Liver (tissue), 8 donors: ENCODE measurements at regions not wholly inside any gene's neighbourhood (a gene's known extent, or its start where the extent isn't known, plus 50 kb on each side); places are given as distances from the start of the nearest gene placed in this dataset.

Source experiments
- DNase-seq: peaks from one replicate; pipeline ENCODE4 v3.0.0-alpha.2; 2017; ENCODE audit warnings: low spot score
- H3K27ac ChIP-seq, 2 donors: one replicate each; pipeline ENCODE4 v1.7.0; 2013; ENCODE audit warnings: inconsistent platforms in 2 of 2, low read length in 2 of 2, control low read depth in 1 of 2, low read depth in 1 of 2, mild to moderate bottlenecking in 1 of 2
- H3K27me3 ChIP-seq, 4 donors: one replicate each; pipeline versions ENCODE4 v1.6.1 to v1.7.0; 2013; ENCODE audit warnings: low read length in 3 of 4, inconsistent platforms in 1 of 4, mild to moderate bottlenecking in 1 of 4, moderate library complexity in 1 of 4; ENCODE audit not compliant: control insufficient read depth in 4 of 4, insufficient read depth in 4 of 4
- H3K36me3 ChIP-seq, 4 donors: one replicate each; pipeline versions ENCODE4 v1.6.1 to v1.7.0; 2013; ENCODE audit warnings: low read length in 3 of 4, mild to moderate bottlenecking in 3 of 4, low read depth in 1 of 4, moderate library complexity in 1 of 4; ENCODE audit not compliant: control insufficient read depth in 4 of 4, insufficient read depth in 3 of 4
- H3K4me1 ChIP-seq, 4 donors: one replicate each; pipeline versions ENCODE4 v1.6.1 to v1.7.0; 2013; ENCODE audit warnings: low read length in 3 of 4, mild to moderate bottlenecking in 3 of 4, moderate library complexity in 1 of 4; ENCODE audit not compliant: control insufficient read depth in 4 of 4, insufficient read depth in 4 of 4
- H3K4me3 ChIP-seq, 3 donors: one replicate each; pipeline versions ENCODE4 v1.6.1 to v1.7.0; 2013; ENCODE audit warnings: low read length in 3 of 3, control low read depth in 1 of 3, low read depth in 1 of 3, mild to moderate bottlenecking in 1 of 3
- H3K9ac ChIP-seq, 2 donors: one replicate each; pipeline ENCODE4 v1.7.0; 2013; ENCODE audit warnings: low read length in 2 of 2, mild to moderate bottlenecking in 2 of 2, moderate library complexity in 2 of 2, control low read depth in 1 of 2, low read depth in 1 of 2
- H3K9me3 ChIP-seq, 4 donors: one replicate each; pipeline versions ENCODE4 v1.6.1 to v1.7.0; 2013; ENCODE audit warnings: low read length in 3 of 4; ENCODE audit not compliant: control insufficient read depth in 4 of 4
- ATF3 ChIP-seq: IDR thresholded peaks from 2 replicates; pipeline ENCODE4 v1.6.1; 2016; ENCODE audit warnings: antibody characterized with exemption
- FOXA1 ChIP-seq: IDR thresholded peaks from 2 replicates; pipeline ENCODE4 v1.6.1; 2016; ENCODE audit warnings: antibody characterized with exemption
- FOXA2 ChIP-seq: IDR thresholded peaks from 2 replicates; pipeline ENCODE4 v1.6.1; 2016; ENCODE audit warnings: antibody characterized with exemption
- GABPA ChIP-seq, 2 donors: IDR thresholded peaks in 1 of 2; conservative IDR thresholded peaks in 1 of 2; 2 replicates each; pipeline ENCODE4 v1.6.1; 2016; ENCODE audit warnings: antibody characterized with exemption in 2 of 2, mild to moderate bottlenecking in 1 of 2, moderate library complexity in 1 of 2
- HNF4A ChIP-seq, 2 donors: conservative IDR thresholded peaks; 2 replicates each; pipeline ENCODE4 v1.6.1; 2016; ENCODE audit warnings: antibody characterized with exemption in 2 of 2, mild to moderate bottlenecking in 2 of 2
- HNF4G ChIP-seq: IDR thresholded peaks from 2 replicates; pipeline ENCODE4 v1.6.1; 2016; ENCODE audit warnings: antibody characterized with exemption
- JUND ChIP-seq, 2 donors: IDR thresholded peaks; 2 replicates each; pipeline ENCODE4 v1.6.1; 2016; ENCODE audit warnings: antibody characterized with exemption in 2 of 2
- RAD21 ChIP-seq, 2 donors: IDR thresholded peaks; 2 replicates each; pipeline ENCODE4 v1.6.1; 2016; ENCODE audit warnings: antibody characterized with exemption in 2 of 2, mild to moderate bottlenecking in 2 of 2
- REST ChIP-seq: IDR thresholded peaks from 2 replicates; pipeline ENCODE4 v1.6.1; 2016; ENCODE audit warnings: antibody characterized with exemption, mild to moderate bottlenecking
- RXRA ChIP-seq, 2 donors: IDR thresholded peaks; 2 replicates each; pipeline ENCODE4 v1.6.1; 2017 to 2018; ENCODE audit warnings: antibody characterized with exemption in 2 of 2, mild to moderate bottlenecking in 1 of 2
- SP1 ChIP-seq: IDR thresholded peaks from 2 replicates; pipeline ENCODE4 v1.6.1; 2018; ENCODE audit warnings: antibody characterized with exemption, mild to moderate bottlenecking
- YY1 ChIP-seq: IDR thresholded peaks from 2 replicates; pipeline ENCODE4 v1.6.1; 2016; ENCODE audit warnings: antibody characterized with exemption, mild to moderate bottlenecking
- WGBS: extraction: QIAGEN DNeasy Blood & Tissue Kit; methylation state at CpG from one replicate; pipeline ENCODE4 v1.1.7; 2013; 5-methylcytosine and 5-hydroxymethylcytosine counted together
- TF ChIP-seq, protein P1 (sequence below): fragments of 150-350 bp; IDR thresholded peaks from 2 replicates; pipeline ENCODE4 v1.5.1; 2017; ENCODE audit warnings: improper control_type of control experiment, low read depth, low read length; ENCODE audit not compliant: missing input control
- TF ChIP-seq, protein P2 (sequence below): IDR thresholded peaks from 2 replicates; pipeline ENCODE4 v1.6.1; 2016; ENCODE audit warnings: antibody characterized with exemption
- TF ChIP-seq, protein P3 (sequence below): IDR thresholded peaks from 2 replicates; pipeline ENCODE4 v1.6.1; 2016; ENCODE audit warnings: antibody characterized with exemption
- donor health status: healthy.
- donor health status: healthy.
- donor health status: healthy.
- donor health status: healthy.
- donor health status: healthy.

- 80% methylated on average over 16 of the region's 16 CpGs for WGBS
- Histone ChIP-seq H3K4me3 (no peak overlapping the region), H3K27me3 (no peaks in the 10 kb centered on the region), H3K27ac (no peak overlapping the region), H3K4me1 (peaks cover 4 to 18% (median 10%) of the 10 kb centered on the region in 4 donors), H3K36me3 (no peaks in the 10 kb centered on the region), H3K9ac (no peak overlapping the region), H3K9me3 (peaks cover 0 to 6% (median 0%) of the 10 kb centered on the region in 4 donors)
- TF ChIP-seq RXRA (IDR thresholded peaks at IDR 0.05) (no peak), REST (no peak), GABPA (IDR thresholded peaks at IDR 0.05 in 1 of 2, conservative IDR thresholded peaks at IDR 0.05 in 1 of 2) (no peak), SP1 (no peak), HNF4G (no peak), FOXA1 (no peak), RAD21 (IDR thresholded peaks at IDR 0.05) (no peak), YY1 (no peak), JUND (IDR thresholded peaks at IDR 0.05) (no peak), ATF3 (no peak), FOXA2 (no peak), HNF4A (conservative IDR thresholded peaks at IDR 0.05) (no peak)
- TF ChIP-seq, protein P1, sequence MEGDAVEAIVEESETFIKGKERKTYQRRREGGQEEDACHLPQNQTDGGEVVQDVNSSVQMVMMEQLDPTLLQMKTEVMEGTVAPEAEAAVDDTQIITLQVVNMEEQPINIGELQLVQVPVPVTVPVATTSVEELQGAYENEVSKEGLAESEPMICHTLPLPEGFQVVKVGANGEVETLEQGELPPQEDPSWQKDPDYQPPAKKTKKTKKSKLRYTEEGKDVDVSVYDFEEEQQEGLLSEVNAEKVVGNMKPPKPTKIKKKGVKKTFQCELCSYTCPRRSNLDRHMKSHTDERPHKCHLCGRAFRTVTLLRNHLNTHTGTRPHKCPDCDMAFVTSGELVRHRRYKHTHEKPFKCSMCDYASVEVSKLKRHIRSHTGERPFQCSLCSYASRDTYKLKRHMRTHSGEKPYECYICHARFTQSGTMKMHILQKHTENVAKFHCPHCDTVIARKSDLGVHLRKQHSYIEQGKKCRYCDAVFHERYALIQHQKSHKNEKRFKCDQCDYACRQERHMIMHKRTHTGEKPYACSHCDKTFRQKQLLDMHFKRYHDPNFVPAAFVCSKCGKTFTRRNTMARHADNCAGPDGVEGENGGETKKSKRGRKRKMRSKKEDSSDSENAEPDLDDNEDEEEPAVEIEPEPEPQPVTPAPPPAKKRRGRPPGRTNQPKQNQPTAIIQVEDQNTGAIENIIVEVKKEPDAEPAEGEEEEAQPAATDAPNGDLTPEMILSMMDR = no peak
- TF ChIP-seq, protein P2, sequence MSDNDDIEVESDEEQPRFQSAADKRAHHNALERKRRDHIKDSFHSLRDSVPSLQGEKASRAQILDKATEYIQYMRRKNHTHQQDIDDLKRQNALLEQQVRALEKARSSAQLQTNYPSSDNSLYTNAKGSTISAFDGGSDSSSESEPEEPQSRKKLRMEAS = no peak
- TF ChIP-seq, protein P3, sequence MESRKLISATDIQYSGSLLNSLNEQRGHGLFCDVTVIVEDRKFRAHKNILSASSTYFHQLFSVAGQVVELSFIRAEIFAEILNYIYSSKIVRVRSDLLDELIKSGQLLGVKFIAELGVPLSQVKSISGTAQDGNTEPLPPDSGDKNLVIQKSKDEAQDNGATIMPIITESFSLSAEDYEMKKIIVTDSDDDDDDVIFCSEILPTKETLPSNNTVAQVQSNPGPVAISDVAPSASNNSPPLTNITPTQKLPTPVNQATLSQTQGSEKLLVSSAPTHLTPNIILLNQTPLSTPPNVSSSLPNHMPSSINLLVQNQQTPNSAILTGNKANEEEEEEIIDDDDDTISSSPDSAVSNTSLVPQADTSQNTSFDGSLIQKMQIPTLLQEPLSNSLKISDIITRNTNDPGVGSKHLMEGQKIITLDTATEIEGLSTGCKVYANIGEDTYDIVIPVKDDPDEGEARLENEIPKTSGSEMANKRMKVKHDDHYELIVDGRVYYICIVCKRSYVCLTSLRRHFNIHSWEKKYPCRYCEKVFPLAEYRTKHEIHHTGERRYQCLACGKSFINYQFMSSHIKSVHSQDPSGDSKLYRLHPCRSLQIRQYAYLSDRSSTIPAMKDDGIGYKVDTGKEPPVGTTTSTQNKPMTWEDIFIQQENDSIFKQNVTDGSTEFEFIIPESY = no peak
- no peak for DNase-seq
Measured at GRCh38 chr10:113431398-113432160, 121.3 kb upstream of the HABP2 start.
